ENCODE measurements at regions not wholly inside any gene's neighbourhood (a gene's known extent, or its start where the extent isn't known, plus 50 kb on each side); places are given as distances from the start of the nearest gene placed in this dataset.

DNA sequence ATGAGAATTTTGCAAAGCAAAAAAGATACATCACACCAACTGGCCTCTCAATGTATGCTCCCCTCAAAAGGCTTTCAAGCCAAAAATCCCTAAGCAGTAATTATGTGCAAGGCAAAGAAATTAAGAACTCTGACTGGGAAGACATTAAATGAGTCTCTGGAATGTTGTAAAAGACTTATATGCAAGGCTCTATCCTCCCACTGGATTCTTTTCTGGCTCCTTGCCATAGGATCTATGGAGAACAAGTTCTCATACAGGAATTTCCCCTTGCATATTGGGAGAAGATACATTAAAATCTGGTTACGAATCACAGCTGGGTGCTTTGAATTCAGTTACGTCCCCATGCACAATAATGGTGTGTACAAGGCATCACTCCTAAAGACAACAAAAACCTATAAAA, 73.4 kb upstream of the ATL2 start:
- no peak for DNase-seq (ENCODE audit: low read depth)

DNA sequence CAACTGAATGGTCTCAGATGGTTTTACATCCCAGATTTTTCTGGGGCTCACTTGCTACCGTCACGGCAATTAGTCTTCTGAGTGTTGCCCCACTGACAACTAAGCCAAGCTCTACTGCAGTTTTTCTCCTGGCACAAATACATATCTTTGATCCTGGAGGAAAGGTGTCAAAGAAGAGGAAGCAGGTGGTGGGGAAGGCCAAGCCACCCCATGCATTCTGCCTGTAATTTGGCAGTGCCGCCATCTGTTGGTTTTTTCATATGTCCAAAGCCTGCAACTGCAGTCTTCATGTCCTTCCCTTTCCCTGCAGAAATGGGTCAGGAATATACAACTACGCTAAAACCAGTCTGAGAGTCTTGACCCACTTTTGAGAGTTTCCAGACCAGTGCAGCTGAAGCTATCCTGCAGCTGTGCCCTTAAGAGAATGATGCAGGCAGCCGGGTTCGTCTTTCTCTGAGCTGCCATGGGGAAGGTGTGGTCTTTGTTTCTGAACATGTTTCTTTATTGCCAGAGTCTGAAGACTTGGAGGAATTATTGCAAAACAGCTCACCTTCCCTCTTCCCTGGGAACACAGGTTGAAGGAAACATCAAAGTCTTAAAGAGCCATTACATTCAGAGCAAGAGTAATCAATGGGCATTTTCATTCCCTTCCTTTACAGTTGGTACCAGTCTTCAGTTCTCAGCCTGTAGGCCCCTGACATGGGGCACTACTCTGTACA, 71.8 kb upstream of the ATL2 start:
- DNase-seq (ENCODE audit: low read depth): no peak

DNA sequence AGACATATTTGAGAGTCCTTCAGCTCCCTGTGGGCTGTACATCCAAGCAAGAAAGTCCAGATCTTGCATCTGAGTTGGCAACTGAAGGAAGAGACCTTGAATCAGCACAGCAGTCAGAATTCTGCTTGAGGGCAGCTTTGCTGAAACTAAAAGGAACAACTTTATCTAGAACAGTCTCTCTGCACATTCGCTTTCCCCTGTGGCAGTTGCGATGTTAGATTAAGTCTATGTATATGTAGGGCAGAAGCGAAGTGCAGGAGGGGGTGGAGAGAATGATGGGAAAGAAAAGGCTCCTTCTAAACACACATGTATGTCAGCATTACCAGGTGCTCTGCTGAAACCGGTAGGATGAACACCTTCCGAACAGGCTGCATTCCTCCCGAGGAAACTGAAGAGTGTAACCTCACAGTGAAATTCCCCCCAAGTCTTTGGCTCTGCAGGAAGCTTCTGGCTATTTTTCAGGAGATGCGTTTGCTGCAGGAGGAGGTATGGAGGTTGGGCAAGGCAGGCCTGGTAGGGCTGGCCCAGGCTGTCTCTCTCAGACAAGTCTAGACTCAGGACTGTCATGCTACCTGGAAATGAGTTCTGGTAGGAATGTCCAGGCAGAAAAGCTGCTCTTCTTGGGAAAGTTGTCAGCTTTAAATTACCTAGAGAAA, 70.0 kb upstream of the ATL2 start:
- no peak for DNase-seq (ENCODE audit: low read depth)

DNA sequence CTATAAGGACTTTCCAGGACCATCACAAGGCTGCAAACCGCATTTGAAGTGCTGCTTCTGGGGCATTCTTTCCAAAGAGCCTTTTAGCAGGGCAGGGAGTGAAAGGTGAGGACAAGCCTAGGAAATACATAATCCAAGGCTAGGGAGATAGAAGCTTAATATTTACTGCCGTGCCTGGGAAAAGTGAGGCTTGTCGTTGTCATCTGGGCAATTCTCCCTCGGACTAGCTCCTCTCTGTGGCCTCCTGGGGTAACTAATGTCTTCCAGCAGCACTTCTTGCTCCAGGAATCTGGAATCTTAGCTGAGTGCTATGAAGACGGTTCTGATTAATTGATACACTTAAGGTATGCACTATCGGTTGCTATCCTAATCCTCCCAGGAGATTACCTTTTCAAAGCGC, 69.3 kb upstream of the ATL2 start:
- no peak for DNase-seq (ENCODE audit: low read depth)

DNA sequence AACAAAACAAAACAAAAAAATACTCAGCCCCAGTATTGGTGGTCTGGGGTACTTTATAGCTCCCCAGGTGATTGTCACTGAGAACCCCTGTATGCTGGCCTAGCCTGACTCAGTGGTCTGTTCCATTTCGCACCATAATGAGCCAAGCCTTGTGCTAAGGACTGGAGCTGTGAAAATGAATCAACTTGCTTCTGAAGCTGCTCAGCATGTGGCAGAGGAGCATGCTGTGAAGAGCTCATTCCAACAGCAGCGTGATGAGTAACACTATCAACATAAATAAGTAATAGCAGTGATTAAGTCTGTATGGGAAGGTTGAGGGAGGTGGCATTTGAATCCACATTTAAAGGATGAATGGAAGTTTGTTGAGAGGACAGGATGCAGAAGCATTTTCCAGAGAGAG, 67.2 kb upstream of the ATL2 start:
- DNase-seq (ENCODE audit: low read depth): peak; percentile 44

DNA sequence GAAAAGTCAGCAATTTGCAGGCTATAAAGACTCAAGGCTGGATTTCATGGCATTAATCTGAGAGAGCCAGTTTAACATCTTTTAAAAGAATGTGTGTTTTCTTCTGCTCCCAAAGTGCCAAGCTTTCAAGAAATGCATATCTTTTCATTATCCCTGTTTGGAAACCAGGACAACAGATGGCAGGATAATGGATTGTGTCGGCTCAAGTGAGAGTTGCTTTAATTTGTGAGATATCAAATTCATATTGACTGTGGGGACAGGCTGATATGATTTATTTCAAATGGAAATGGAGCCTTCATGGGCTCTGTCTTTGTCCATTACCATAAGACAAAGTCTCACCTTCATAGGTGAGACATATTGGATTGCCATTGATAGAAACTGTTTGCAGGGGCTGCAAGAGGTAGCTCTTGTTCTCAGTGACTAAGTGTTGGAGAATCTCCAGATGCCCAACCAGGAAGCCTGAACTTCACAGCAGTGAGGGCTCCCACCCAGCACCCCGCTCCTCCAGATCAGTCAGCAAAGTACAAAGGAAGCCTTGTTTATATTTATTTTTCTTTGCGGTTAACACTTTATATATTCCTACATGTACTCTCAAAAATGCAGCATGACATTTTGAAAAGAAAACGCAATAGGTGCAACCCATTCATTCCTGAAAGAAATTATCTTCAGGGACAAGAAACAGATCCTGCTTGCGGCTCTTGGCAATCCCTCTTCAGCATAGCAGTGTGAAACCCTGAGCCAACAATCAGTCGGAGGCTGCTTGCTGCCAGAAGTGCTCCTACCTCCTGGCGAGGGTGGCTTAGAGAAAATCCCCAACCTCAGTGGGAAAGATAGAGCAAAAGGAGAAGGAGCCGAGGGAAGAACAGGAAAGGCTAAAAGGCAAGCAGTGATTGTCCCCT, 65.8 kb upstream of the ATL2 start:
- DNase-seq (ENCODE audit: low read depth): peak; percentile 63

DNA sequence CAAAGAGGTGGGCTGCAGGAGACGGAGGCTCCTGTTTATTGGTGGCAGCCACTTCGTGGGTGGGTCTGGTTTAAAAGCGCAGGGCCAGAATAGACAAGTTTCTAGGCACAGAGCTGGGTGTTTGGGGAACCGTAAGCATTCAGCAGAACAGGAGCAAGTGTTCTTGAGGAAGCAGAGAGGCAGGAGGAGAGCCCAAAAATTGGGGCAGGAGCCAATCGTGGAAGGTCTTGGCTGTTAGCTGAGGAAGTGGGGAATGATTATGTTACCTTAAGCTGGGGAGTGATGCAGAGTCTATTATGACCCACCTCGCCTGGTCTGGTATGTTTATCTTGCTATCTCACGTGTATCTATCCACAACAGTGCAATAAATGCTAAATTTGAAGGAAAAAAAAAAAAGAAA, 64.3 kb upstream of the ATL2 start:
- no peak for DNase-seq (ENCODE audit: low read depth)

DNA sequence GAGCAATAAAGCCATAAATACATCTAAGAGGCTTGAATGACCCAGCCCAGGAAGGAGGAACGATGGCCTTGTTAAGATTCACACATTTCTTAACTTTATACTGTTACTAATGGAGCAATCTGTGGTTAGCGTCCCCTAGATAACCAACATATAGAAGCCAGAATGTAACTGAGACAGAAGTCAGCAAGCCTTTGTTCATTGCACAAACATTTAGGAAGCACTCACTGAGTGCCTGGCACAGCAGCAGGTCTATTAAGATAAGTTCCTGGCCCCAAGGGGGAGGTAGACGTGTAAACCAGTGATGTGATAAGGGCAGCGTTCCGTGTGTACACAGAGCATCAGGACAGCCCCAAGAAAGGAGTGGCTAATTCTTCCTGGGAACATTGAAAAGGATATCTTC, 63.6 kb upstream of the ATL2 start:
- no peak for DNase-seq (ENCODE audit: low read depth)

DNA sequence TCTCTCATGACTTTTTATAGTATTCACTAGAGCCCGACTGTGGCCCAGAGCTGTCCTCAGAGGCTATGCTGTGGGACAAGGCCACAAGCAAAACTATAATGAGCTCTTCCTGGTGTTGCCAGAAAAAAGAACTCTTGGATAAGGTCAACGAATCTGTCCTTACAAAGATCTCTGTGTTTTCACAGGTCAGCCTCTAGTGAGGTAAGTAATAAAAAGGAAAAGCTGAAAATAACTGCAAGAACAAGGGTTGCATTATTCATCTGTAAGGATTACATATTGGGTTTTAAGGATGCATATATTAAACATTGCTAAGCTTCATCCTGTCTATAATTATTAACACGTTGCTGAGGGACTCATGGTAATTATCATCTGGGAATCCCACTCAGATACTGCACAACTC, 62.8 kb upstream of the ATL2 start:
- DNase-seq (ENCODE audit: low read depth): no peak

DNA sequence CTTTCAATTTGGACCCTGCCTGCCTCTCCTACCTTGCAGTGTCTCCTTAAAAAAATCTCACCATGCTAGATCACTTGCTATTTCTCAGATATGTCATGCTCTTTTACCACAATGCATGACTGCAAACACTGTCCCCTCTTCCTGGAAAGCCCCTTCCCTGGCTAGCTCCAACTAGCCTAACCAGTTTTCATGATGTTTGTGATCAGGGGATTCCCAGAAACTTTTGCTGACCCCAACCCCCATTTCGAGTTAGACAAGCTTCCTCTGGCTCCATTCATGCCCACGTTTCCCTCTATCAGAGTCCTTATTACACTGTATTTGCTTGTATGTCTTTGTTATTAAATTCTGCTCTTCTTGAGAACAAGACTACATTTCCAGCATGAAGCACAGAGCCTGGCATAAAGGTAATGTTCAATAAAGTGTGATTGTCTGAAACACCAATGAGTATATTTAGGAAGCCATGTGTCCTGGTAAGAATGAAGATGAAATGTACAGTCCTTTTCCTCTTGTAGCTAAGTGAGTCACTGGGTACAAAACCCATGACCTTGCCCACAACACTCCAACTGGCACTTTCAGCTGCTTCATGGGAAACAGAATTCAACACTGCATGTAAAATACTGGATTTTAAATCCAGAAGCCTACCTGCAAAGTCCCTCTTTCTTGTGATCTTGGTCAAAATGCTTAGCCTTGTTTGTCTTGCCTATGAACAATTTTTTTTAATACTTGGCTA, 62.0 kb upstream of the ATL2 start:
- peak; percentile 80 for DNase-seq (ENCODE audit: low read depth)

DNA sequence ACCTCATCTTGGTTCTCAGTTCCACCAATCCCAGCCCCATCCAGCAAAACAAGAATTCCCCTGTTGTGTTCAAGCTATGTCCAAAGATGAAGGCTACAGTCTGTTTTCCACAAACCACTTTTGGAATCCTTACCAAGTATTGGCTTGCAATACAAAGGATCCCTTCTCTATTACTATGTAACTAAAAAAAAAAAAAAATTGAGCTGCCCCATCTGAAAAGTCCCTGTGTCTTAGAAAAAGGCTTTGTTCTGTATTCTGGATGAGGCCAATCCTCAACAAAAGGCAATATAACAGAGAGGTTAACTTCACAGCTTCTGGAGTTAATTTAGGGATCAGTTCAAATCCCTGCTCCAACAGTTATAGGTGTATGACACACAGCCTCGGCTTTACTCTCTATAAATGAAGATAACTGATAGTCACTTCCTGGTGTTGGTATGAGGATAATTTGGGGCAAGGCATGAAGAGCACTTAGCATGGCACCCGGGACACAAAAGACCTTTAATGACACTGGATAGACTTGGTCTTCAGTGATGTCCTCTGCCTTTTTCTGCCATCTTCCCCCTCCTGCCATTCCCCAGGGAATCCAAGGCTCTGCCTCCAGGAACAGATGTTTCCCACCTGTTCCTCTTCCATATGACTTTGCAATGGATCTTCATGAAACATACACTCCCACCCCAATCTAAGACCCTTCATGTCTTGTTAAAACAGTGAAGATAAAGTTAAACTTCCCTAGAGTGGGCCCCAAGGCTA, 61.2 kb upstream of the ATL2 start:
- DNase-seq (ENCODE audit: low read depth): peak; percentile 55

DNA sequence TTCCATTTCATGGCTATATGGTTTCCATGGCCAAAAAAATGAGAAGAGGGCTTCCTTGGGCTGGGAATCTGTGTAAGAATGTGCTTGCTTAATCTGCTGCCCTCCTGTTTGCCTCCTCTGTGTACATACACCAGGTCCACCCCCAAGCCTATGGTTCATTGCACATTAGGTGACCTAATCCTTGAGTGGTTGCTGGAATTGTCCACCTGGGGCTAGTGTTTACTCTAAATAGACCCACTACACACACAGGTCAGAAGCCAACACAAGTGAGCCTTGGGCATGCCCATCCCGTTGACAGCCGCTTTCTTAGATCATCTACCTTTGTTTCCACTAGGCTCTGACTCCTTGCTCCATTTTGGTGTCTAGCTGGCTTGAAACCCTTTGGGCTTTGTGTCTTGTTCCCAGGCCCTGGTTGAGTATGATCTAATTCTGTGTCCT, 59.2 kb upstream of the ATL2 start:
- no peak for DNase-seq (ENCODE audit: low read depth)

DNA sequence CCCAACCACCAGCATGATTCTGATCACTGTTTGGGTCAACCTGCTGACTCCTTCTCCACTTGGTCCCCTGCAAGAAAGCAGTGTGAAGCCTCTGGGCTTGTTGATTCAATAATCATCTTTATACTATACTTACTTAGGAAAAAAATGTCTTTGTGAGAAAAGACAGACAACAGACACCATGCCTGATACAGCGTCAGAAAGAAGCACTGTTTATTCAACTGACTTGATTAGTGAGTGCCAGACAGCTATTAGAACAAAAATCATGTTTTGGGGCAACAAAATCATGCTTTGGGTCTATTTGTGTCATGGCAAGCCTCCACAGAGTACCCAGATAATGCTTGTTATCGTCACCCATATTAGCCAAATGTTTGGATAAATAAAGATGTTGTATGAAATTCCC, 58.7 kb upstream of the ATL2 start:
- no peak for DNase-seq (ENCODE audit: low read depth)

DNA sequence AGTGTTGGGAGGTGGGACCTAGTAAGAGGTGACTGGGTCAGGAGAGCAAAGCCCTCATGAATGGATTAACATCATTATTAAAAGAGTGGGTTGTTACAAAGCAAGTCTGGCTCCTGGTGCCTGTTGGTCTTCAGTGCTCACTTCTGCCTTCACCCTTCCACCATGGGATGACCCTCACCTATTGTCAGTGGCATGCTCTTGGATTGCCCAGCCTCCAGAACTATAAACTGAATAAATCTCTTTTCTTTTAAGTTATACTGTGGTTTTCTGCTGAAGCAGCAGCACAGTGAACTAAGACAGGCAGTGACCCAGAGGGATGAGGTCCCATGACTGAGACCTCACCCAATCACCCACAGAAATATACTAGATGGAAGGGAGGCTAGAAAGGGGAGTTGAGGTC, 57.5 kb upstream of the ATL2 start:
- DNase-seq (ENCODE audit: low read depth): no peak

DNA sequence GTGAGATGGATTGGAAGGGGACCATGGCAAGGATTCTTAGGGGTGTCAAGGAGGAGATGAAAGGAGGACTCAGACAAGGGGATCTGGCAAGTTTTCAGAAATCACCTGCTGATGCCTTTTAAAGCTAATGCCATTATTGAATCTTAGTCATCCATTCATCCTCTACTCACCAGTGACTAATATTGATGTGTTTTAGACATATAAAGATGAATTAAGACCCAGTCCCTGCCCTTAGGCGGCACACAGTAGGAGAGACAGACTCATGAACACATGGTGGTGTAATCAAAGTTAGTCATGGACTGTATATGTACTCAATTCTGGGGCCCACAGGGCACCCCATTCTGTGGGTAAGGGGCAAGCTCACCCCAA, 56.5 kb upstream of the ATL2 start:
- no peak for DNase-seq (ENCODE audit: low read depth)

DNA sequence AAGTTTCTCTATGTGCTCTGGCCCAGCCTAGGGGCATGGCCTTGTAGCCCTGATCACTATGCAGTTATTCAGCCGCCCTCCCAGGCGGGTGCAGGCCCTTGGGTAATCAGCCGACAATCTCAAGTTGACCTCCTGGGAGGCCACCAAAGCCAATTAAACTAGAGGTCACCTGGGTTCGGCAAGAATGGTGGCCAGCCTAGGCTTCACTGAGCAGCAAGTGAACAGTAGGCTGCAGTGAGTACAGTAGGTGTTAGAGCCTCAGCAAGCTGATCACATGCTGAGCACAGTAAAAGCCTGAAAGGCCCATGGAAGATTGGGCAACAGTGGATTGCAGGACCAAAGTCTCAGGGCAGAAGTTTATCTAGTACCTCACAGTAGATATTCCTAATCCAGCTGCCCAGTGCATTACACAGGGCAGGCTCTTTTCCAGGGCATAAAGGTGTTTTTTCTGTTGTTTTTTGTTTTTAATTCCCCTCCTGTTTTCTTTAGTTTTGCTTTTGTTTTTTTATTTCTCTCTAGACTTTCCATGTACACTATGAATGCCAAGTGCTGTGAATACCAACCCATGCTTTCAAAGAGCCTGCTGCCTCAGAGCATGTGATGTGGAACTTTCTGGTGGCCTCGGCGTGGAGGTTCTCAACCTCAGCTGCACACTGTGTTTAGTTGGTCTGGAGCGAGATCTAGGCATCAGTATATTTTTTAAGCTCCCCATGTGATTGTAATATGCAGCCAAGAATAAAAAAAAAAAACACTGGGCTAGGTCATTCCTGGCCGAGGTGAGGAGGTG, 55.9 kb upstream of the ATL2 start:
- DNase-seq (ENCODE audit: low read depth): no peak

DNA sequence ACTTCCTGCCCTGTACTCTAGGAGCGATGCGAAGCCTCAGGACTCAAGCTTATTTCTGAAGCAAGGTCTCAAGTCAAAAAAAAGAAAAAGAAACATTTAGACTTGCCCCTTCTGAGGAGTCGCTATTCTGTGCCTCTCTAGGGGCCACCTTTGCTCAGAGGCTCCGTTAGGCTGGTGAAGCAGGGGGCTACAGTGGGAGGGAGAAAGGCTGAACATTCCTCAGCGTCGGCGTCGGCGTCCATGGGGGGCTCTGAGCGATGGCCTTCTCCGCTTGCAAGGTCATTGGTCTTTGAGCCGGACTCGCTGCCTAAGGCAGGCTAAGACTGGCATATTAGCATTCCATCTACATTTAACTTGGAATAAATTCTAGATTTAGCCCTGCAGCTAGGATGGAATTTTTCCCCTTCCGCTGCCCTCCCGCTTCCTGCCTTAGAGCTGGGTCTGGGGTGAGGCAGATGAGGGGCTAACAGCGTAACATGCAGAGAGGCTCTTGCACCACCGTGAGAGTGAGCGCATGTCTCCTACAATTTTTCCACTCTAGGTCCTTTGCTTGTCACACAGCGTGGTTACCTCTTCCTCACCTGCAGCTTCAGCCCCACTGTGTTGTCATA, 53.6 kb upstream of the ATL2 start:
- DNase-seq (ENCODE audit: low read depth): no peak

DNA sequence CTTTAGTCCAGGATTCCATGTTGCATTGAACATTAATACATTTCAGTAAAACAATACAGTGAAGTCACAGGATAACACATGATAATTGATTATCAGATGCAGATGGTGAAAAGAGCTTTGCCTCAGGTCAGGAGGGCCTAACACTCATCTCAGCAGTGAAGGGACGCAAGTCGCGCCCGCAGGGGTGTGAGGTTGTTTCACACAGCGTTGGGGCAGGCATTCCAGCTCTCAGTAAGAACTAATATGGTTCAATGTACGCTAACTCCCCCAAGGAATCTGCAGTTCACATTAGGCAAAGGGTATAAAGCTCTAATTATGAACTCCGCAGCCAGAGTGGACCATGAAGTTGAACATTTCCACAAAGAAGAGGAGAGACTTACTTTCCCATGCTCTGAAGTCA, 53.1 kb upstream of the ATL2 start:
- no peak for DNase-seq (ENCODE audit: low read depth)

DNA sequence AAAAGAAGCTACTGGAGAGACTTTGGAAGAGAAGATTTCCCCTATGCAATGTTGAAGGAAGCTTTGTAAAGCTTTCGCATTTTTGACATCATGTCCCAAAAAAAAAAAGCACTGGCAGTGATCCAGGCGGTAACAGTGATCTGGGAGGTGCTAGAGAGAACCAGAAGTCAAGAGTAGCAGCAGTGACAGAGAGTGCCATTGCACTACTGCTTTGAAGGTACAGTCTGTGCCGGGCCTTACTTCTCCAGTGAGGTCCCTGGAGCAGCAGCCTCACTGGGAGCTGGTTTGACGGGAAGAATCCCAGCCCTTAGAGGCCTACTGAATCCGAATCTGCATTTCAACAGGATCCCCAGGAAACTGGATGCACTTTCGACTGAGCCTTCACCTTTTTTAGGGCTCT, 50.9 kb upstream of the ATL2 start:
- DNase-seq (ENCODE audit: low read depth): no peak

DNA sequence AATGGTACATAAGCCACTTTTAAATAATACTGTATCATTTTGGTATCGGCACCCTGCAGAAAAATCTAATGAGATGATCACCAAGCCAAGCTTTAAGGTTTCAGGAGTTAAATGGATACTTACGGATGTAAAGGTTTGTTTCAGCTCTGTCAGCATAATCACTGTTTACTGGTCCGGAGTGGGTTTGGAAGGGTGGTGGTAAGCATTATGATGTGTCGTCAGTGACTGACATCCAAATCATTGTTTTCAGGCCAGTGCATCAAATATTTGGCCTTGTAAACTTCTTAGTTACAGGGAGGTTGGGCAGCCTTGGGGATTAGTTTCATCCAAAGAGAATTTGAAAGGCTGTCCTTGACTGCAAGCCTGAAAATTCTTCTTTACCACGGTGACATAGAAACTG, 50.0 kb upstream of the ATL2 start:
- no peak for DNase-seq (ENCODE audit: low read depth)
